HG03571 (cell line): ENCODE measurements at regions not wholly inside any gene's neighbourhood (a gene's known extent, or its start where the extent isn't known, plus 50 kb on each side); places are given as distances from the start of the nearest gene placed in this dataset.

ENCODE experiments used
- ATAC-seq: cut with Tn5 transposase; IDR thresholded peaks from one replicate; pipeline ENCODE4 v1.9.1; 2021; ENCODE audit not compliant: unreplicated experiment

DNA sequence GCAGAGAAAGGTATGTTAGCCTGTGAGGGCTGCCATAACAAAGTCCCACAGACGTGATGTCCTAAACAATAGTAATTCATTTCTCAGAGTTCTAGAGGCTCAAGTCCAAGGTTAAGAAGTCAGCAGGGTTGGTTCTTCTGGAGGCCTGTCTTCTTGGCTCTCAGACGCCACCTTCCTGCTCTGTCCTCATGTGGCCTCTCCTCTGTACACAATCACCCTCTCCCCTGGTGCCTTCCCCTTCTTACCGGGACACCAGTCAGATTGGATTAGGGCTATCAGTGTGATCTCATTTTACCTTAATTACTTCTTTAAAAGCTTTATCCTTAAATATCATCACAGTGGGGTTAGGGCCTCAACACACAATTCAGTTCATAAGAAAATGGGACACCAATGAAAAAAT, 860.5 kb downstream of the RNF144A start:
- no peak for ATAC-seq

DNA sequence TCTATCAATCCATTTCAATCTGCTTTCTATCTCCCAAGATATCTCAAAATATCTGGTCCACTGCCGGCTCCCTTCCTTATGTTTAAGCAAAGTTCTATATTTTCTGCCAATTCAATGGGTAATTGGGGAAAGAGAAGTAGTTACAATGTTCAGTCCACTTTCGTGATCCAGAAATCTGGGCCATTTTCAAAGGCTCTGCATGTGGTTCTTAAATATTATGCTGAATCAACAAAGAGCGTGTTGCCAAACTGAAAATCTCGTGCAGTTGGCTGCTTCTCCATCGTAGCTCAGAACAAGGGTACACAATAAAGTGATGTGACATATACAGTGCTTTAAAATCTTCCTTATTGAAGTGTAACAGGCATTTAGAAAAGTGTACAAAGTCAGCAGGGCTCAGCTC, 863.1 kb downstream of the RNF144A start:
- ATAC-seq, result no peak

DNA sequence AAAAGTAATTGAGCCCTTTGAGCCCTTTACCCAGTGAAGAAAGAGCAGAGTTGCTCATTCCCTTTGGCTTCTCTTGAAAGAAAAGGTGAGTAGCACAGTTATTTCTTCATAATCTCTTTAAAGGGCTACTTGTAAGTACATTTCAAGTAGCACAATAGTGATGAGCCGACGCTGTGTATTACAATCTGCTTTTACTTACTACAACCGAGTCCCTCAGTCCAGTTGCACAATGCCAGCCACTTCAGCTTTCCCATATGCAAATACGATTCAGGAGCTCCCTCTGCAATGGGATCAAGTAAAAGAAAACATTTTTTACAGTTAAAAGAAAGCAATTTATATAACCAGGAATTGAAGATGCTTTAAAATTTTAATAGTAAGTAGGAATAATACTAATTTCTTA, 868.5 kb downstream of the RNF144A start:
- ATAC-seq, result no peak

DNA sequence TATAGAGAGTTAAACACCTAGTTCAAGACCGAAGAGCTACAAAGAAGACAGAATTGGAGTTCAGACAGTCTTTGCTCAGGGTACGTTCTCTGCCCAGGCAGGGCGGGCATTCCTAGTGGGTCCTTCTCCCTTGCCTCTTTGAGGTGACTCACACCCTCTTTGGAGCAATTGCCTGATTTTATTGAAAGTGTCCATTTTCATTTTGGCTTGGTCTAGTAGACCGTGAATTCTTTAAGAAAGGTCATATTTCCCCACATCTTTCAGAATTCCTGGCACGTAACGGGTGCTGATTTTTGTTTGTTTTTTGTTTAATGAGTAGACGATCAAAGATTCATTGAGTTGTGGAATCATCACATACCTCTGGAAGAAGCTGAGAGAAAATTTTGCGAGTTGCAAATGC, 871.5 kb downstream of the RNF144A start:
- ATAC-seq, result no peak

DNA sequence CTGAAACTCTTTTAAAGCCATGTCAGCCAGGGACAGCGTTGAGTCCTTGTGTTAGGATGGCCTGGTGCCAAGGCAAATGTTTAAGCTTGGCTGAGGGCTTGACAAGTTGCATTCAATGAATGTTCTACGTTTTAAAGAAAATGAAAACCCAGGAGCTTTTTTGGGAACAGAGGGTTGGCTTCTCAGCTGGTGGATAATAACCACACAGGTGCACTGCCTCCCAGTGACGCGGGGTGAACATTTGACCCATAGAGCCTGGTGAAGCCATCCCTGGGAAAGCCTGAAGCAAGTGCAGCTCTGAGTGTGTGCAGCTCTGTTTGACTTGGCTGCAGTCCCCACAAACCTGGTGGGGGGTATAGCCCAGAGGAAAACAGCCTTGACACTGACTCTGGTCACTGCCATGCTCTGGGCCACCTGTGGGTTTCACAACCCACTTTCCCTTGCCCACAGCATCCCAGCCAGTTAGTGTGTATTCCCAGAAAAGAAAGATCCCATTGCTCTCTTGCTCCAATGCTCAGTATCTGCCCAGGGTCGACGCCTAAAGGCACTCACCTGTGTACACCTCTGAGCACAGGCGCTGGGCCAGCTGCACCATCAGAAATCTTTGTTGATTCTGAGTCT, 874.9 kb downstream of the RNF144A start:
- ATAC-seq, result no peak

DNA sequence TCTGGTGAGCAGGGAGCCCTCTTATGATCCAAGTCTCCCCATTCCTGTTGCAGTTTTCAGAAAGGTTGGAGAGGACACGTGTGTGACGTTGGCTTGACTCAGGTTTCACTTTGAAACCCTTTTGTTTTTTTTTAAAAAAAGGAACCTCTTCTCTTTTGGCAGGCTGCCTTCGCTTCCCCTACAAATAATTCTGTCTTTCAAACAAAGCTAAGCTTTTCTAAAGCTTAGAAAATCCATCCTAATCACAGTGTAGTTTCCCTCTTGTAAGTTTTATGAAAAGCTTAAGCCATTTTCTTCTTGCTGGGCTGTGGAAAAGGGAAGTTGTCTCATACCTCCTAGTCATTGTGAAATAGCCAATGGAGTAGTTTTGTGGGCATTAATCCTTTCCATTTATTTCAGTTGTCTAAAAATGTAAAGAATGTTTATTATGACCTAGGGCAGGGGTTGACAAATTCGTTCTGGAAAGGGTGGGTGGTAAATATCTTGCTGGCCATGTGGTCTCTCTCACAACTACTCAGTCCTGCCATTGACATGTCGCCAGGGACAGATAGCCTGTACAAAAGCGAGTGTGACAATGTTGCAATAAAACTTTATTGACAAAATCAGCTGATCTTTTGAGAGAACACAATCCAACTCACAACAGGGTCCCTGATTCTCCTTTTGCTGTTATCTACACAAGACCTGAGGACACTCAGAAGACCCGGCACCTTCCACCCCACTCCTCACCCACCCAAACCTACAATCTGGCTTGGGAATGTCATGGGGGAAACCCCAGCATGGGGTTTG, 878.8 kb downstream of the RNF144A start:
- no peak for ATAC-seq

DNA sequence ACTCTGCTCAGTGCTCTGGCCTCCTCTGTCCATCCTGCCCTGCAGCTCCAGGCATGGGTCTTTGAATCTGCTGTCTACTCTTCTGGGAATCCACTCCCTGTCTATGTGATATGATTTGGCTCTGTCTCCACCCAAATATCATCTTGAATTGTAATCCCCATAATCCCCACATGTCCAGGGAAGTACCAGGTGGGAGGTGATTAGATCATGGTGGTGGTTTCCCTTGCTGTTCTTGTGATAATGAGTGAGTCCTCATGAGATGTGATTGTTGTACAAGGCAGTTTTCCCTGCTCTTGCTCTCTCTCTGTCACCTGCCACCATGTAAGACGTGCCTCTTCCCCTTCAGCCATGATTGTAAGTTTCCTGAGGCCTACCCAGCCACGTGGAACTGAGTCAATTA, 881.8 kb upstream of the ID2 start:
- ATAC-seq, result no peak

DNA sequence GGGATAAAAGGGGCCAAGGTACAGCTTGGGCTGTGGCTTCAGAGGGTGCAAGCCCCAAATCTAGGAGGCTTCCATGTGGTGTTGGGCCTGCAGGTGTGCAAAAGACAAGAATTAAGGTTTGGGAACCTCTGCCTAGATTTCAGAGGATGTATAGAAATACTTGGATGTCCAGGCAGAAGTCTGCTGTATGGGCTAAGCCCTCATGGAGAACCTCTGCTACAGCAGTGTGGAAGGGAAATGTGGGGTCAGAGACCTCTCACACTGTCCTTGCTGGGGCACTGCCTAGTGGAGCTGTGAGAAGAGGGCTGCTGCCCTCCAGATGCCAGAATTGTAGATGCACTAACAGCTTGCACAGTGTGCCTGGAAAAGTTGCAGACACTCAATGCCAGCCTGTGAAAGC, 880.6 kb upstream of the ID2 start:
- ATAC-seq, result no peak

DNA sequence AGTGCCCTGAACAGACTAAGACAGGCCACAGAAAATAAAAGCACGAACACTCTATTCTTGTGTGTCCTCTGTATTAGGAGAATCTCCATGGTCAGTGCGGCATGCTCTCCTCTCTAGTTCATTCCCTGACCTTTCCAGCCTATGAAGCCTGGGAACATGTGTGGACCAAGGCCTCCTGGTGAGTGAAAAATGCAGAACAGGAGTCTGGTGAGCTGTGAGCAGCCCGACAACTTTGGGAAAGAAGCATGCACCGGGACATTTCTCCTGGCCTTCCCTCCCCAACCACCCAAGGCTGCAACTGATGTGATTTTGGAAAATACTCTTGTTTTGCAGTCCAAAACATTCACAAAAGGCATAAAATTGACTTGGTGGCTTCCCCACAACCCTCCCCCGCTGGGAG, 878.3 kb upstream of the ID2 start:
- ATAC-seq, result no peak

DNA sequence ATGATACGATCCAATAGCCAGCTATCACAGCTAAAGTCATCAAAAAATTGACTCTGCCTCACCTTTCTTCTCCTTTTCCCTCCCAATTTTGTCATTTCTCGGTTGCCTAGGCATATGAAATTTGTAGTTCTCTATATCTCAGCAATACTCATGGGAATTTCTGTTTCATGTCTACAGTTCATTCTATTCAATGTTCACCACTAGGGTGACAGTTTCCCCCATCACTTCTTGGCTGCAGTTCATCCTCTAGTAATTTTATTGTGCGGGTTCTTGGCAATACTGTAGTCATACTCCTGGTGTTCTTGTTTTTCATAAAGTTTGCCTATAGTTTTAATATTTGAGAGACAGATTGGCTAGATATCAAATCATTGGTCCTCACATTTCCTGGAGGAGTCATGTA, 872.2 kb upstream of the ID2 start:
- no peak for ATAC-seq

DNA sequence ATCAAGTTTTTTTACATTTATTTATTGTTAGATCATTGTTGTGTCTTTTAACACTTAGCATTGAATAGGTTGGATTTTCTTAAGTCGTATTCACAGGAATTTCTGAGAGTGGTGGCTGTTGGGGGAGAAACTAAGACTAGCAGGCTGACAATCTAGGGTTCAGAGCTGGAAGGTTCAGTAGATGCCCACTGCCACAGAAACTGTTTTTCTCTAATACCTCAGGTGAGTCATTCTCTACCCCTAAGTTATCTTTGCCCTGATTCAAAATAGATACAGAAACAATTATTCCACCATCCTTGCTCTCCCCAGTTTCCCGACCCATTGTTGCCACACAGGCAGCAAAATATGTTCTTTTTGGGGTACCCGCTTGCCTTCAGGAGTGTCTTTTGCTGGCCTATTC, 870.8 kb upstream of the ID2 start:
- no peak for ATAC-seq

DNA sequence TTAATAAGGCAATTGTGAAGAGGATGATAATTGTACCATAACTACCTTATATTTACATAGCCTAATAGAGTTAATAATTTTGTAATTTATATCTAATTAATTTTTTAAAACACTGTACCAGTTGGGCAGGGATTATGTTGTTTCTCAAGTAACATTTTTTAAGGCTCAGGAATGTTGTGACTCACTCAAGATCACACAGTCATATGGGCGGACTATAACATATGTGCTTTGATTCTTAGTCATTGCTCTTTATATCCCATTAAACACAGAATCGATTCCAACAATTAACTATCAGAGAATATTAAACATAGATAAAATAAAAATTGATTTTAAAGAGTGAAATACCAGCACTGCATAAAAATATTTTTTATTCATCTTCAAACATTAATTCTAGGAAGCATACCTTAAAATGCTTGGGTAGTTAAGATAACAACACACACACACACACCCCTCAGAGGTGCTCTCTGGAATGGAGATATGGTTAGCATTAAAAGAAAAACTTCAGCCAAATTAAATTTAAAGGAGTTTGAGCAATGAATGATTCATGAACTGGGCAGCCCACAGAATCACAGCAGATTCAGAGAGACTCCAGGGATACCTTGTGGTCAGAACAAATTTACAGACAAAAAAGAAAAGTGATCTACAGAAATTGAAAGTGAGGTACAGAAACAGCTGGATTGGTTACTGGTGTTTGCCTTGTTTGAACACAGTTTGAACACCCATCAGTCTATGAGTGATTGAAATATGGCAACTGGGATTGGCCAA, 869.4 kb upstream of the ID2 start:
- ATAC-seq, result no peak

DNA sequence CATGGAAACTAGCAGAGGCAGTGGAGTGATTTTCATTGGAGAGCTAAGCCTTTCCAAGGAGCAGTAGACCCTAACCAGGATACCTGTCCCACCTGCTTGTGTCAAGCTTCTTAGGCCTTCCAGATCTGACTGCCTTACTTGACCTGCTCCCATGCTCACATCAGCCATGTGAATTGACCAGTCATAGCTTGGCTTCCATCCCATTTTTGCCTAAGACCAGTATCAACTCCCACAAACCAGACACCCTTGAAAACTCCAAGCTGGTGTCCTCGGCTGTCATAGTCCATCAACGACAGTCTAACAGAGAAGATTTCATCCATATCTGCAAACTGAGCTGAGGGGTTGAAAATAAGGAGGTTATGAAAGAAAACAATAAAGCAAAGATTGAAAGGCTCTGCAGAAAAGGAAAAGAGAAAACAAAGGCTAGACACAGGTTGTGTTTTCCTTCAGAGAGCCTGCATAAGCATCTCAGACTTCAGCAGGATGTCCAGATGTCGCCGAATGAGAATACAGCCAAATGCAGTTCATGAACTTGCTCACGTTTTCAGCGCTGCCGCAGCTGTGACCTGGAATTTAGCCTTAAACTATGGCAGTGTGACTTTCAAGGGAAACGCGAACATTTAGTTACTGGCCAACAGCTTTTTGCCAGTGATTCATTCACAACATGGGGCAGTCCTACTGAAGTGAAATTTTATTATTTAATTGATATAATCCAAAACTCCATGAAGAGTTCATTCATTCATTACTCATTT, 868.1 kb upstream of the ID2 start:
- no peak for ATAC-seq

DNA sequence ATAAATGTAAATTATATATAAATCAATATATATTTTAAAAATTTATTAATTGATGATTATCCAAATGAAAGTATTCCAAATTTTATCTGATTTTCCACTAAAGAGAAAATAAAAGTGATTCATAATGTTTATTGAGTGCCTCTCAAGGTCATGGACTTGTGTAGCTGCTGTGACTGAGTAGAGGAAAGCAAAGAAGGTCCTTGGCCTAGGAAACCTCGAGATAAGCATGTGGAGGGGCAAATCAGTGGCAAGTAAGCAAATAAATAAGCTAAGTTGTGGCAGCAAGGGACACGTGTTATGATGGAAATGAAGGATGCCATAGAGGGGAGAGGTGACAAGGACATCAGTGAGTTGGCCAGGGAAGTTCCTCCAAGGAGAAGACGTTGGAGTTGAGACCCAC, 866.1 kb upstream of the ID2 start:
- no peak for ATAC-seq

DNA sequence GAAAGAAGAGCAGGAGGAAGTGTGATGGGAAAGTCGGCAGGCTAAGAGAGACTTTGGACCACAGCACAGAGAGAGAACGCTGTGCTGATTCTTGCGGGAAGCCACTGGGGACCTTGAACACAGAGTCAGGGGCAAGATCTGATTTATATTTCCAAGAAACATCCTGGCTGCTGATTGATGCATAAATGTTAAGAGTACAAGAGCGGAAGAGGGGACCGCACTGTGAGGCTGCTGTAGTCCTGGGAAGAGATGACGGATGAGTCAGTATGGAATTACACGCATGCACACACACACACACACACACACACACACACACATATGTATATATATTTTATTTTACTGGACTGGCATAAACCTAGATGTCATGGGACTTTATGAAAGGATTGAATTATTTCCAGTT, 865.6 kb upstream of the ID2 start:
- no peak for ATAC-seq

DNA sequence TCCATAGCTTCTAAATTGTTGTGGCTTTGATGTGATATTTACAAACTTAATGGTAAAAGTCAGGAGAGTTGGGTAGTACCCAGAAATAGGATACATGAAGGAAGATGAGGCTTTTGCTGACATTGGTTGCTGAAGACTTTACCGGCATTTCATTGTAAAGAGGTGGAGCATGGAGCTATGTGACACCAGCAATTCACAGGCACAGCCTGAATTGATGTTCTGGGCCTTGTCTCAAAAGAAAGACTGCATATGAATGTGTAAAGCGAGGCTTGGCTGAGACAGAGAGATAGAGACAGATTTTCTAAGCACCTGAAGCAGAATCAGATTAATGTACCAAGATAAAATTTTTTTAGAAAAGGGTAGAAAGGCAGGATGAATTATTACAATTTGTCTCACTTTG, 864.9 kb upstream of the ID2 start:
- ATAC-seq, result no peak

DNA sequence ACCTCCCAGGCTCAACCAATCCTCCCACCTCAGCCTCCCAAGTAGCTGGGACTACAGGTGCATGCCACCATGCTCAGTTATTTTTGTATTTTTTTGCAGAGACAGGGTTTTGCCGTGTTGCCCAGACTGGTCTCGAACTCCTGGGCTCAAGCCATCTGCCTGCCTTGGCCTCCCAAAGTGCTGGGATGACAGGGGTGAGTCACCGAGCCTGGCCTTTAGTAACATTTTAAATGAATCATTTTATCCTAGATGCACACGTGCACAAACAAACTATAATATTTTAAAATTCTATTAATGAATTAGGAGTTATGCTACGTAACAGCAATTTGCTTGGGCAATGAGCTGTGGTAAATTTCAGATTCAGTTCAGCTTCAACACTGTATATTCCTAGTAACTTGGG, 862.5 kb upstream of the ID2 start:
- no peak for ATAC-seq

DNA sequence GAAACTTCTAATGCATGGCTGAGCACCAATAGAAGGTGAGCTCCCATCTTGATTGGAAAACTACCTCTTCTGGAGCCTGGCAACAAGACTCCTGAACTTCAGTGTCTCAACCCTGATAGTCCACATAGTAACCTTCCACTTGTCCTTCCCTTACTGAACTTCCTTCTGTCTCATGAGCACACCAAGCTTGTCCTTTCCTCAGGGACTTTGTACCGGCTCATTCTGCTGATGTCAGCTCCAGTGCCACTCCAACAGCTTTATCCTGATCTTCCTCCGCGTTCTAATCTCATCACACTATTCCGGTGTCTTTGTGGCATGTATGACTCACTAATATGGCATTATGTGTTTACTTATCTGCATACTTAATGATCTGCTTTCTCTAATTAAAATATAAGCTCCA, 862.0 kb upstream of the ID2 start:
- no peak for ATAC-seq

DNA sequence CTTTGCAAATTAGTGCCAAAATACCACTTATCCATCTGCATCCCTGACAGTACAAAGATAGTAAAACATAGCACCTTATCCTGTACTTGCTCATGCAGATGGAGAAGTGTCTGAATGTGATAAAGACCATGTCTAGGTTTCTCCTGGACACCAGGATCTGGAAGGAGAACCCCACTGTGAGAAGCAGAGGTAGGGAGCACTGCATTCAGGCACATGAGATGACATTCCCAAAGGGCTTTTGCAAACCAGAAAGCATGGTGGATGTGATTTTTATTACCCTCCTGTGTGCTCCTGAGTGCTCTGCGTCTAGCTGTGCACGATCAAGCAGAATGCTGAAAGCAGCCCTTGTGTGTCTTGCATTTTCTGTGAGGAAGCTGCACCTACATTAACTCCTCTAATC, 857.6 kb upstream of the ID2 start:
- no peak for ATAC-seq

DNA sequence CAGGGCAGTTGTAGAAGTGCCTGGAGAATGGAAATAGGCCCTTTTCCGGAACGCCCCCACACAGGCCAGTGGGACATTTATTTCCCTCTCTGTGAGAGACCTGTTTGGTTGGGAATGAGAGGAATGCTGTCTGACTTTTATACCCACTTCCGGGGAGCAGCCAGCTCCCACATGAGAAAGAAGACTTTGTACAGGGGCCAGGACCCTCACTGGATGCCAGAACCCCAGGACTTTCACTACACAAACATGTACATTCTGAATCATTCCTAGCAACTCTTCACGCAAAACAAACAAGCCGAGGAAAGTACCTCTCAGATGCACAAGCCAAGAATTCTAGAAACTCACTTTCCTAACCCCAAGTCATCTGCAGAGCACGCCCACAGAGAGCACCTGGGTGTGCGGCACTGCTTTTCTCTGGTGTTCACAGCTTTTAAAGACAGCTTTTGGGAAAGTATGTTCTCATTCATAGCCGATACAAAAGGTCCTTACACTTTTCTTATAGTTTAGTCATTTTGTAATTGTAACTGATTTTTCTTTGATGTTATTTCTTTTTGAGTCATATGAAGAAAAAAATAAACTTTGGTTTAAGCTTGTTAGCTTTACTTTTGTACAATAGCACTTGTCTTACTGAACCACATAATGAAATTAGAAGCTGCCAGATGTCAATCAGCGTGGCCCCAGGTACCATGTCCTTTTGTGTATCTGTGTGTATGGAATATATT, 856.1 kb upstream of the ID2 start:
- ATAC-seq, result no peak

DNA sequence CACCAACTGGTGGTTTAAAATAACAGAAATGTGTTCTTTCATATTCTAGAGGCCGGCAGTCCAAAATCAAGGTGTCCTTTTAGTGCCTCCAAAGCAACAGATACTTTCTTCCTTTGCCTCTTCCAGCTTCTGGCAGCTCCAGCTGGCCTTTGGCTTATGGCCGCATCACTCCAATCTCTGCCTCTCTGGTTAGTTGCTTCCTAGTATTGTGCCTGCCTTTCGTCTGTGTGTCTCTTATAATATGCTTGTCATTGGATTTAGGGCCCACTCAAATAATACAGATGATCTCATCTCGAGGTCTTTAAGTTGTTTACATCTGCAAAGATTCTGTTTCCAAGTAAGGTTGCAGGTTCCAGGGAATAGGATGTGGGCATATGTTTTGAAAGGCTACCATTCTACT, 855.2 kb upstream of the ID2 start:
- ATAC-seq, result no peak
